Neural cell (in vitro differentiated cells): ENCODE measurements at regions not wholly inside any gene's neighbourhood (a gene's known extent, or its start where the extent isn't known, plus 50 kb on each side); places are given as distances from the start of the nearest gene placed in this dataset.

Experiments used
- H2AFZ ChIP-seq: fragments of 200-600, 300-800 bp; sonication (generic), shearing (Covaris generic); 2 replicates; pipeline ENCODE4 v1.6.0; 2014; ENCODE audit warnings: low read depth, mild to moderate bottlenecking, antibody characterized with exemption, low read length, moderate library complexity
- H3F3A ChIP-seq: fragments of 200-600 bp; shearing (Covaris generic); 2 replicates; pipeline ENCODE4 v1.6.1; 2016; ENCODE audit warnings: mild to moderate bottlenecking, moderate library complexity, mixed read lengths, antibody characterized with exemption, low read length; ENCODE audit not compliant: insufficient read depth, poor library complexity, severe bottlenecking
- H3K27ac ChIP-seq: fragments of 200-600, 300-800 bp; sonication (generic), shearing (Covaris generic); 2 replicates; pipeline ENCODE4 v1.5.1; 2014; ENCODE audit warnings: mild to moderate bottlenecking, low read length, moderate library complexity
- H3K27me3 ChIP-seq: fragments of 300-800, 200-600 bp; sonication (generic), shearing (Covaris generic); 2 replicates; pipeline ENCODE4 v1.6.0; 2014; ENCODE audit warnings: mild to moderate bottlenecking, low read depth, low read length, moderate library complexity; ENCODE audit not compliant: insufficient read depth
- H3K36me3 ChIP-seq: fragments of 300-800, 200-600 bp; sonication (generic), shearing (Covaris generic); 2 replicates; pipeline ENCODE4 v1.5.1; 2014; ENCODE audit warnings: mild to moderate bottlenecking, antibody characterized with exemption, low read length, moderate library complexity; ENCODE audit not compliant: insufficient read depth
- H3K4me2 ChIP-seq: fragments of 300-800, 200-600 bp; sonication (generic), shearing (Covaris generic); 2 replicates; pipeline ENCODE4 v1.6.0; 2014; ENCODE audit warnings: mild to moderate bottlenecking, low read length
- H3K4me3 ChIP-seq: fragments of 300-800, 200-600 bp; sonication (generic), shearing (Covaris generic); 2 replicates; pipeline ENCODE4 v1.5.1; 2014; ENCODE audit warnings: mild to moderate bottlenecking, low read length, moderate library complexity
- H3K79me2 ChIP-seq: fragments of 200-600 bp; shearing (Covaris generic); replicated peaks from 2 replicates; pipeline ENCODE4 v1.6.0; 2014; ENCODE audit warnings: mild to moderate bottlenecking, low read length, moderate library complexity; ENCODE audit not compliant: insufficient read depth
- H3K9ac ChIP-seq: fragments of 300-800, 200-600 bp; sonication (generic), shearing (Covaris generic); 2 replicates; pipeline ENCODE4 v1.6.1; 2016; ENCODE audit warnings: mild to moderate bottlenecking, low read length, mixed read lengths
- H3K9me2 ChIP-seq: fragments of 200-600 bp; shearing (Covaris generic); 2 replicates; pipeline ENCODE4 v1.6.1; 2016; ENCODE audit warnings: mild to moderate bottlenecking, low read length, mixed read lengths; ENCODE audit not compliant: insufficient read depth
- H3K9me3 ChIP-seq: fragments of 200-600, 300-800 bp; sonication (generic), shearing (Covaris generic); 2 replicates; pipeline ENCODE4 v1.6.1; 2016; ENCODE audit warnings: mild to moderate bottlenecking, mixed run types, low read length, moderate library complexity, mixed read lengths
- H4K20me1 ChIP-seq: fragments of 200-600 bp; shearing (Covaris generic); 2 replicates; pipeline ENCODE4 v1.6.1; 2016; ENCODE audit warnings: mild to moderate bottlenecking, mixed run types; ENCODE audit not compliant: insufficient read depth
- CTCF ChIP-seq: fragments of 450-650 bp; IDR thresholded peaks from 2 replicates; pipeline ENCODE4 v1.5.1; 2014; ENCODE audit warnings: antibody characterized with exemption, mild to moderate bottlenecking, moderate library complexity; ENCODE audit not compliant: poor library complexity, severe bottlenecking
- EP300 ChIP-seq: fragments of 450-650 bp; conservative IDR thresholded peaks from 2 replicates; pipeline ENCODE4 v1.6.1; 2014; ENCODE audit warnings: antibody characterized with exemption, mild to moderate bottlenecking, moderate library complexity; ENCODE audit not compliant: poor library complexity, severe bottlenecking
- EZH2 ChIP-seq: fragments of 200-600, 300-800 bp; shearing (Covaris generic), sonication (generic); IDR thresholded peaks from 2 replicates; pipeline ENCODE4 v1.6.1; 2014; ENCODE audit warnings: antibody characterized with exemption, low read length, borderline replicate concordance, mild to moderate bottlenecking; ENCODE audit not compliant: insufficient read depth, poor library complexity, severe bottlenecking
- MXI1 ChIP-seq: fragments of 450-650 bp; conservative IDR thresholded peaks from 2 replicates; pipeline ENCODE4 v1.6.1; 2014; ENCODE audit warnings: antibody characterized with exemption, mild to moderate bottlenecking; ENCODE audit not compliant: poor library complexity, severe bottlenecking
- POLR2AphosphoS5 ChIP-seq: IDR thresholded peaks from 2 replicates; pipeline ENCODE4 v1.6.1; 2012
- RAD21 ChIP-seq: fragments of 450-650 bp; conservative IDR thresholded peaks from 2 replicates; pipeline ENCODE4 v1.6.1; 2014; ENCODE audit warnings: antibody characterized with exemption, mild to moderate bottlenecking, moderate library complexity
- REST ChIP-seq: IDR thresholded peaks from 2 replicates; pipeline ENCODE4 v1.6.1; 2012; ENCODE audit warnings: borderline replicate concordance
- SMC3 ChIP-seq: fragments of 450-650 bp; conservative IDR thresholded peaks from 2 replicates; pipeline ENCODE4 v1.6.1; 2014; ENCODE audit warnings: antibody characterized with exemption, mild to moderate bottlenecking, moderate library complexity; ENCODE audit not compliant: poor library complexity
- TAF1 ChIP-seq: IDR thresholded peaks from 2 replicates; pipeline ENCODE4 v1.6.1; 2012; ENCODE audit warnings: low read depth

DNA sequence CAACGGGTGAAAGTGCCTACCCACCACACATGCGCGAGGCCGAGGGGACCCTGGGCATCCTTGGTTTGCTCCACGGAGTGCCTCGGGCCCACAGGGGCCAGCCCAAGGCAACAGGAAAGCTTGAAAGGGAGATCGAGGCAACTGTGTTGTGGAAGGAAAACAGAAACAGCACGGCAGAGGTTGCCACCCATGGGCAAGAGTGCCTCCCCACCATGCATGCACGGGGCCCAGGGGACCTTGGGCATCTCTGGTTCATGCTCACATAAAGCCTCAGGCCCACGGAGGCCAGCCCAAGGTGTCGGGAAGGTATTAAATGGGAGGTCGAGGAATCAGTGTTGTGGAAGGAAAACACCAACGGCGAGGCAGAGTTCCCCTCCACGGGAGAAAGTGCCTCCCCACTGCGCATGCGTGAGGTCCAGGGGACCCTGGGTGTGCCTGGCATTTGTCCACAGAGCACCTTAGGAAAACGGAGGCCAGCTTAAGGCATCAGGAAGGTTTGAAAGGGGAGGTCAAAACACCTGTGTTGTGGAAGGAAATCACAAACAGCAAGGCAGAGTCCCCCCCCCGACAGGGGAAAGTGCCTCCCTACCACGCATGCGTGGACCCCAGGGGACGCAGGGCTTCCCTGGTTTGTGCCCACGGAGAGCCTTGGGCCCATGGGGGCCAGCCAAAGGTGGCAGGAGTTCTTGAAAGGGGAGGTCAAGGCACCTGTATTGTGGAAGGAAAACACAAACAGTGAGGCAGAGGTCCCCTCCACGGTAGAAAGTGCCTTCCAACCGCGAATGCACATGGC is 367.3 kb downstream of the ALG10 start:
- TF ChIP-seq SMC3 (no peak), CTCF (no peak), EP300 (no peak), POLR2AphosphoS5 (no peak), TAF1 (no peak), REST (no peak), RAD21 (no peak), EZH2 (no peak)
- H3F3A ChIP-seq, result no peaks in the 10 kb centered on the region
- no peaks in the 10 kb centered on the region for H3K9me2 ChIP-seq
- no peaks in the 10 kb centered on the region for H4K20me1 ChIP-seq
- H2AFZ ChIP-seq, result no peak overlapping the region
- H3K9ac ChIP-seq, result no peak overlapping the region
- H3K27me3 ChIP-seq, result no peaks in the 10 kb centered on the region
- H3K27ac ChIP-seq, result no peak overlapping the region
- no peak overlapping the region for H3K4me2 ChIP-seq
- no peaks in the 10 kb centered on the region for H3K36me3 ChIP-seq
- H3K79me2 ChIP-seq, result no peaks in the 10 kb centered on the region
- no peak overlapping the region for H3K4me3 ChIP-seq
- H3K9me3 ChIP-seq, result peaks cover 4% of the 10 kb centered on the region

- Histone ChIP-seq H3K36me3 (no peaks in the 10 kb centered on the region), H3K9me3 (peaks cover 4% of the 10 kb centered on the region), H3K27ac (no peak overlapping the region), H3K9ac (no peak overlapping the region), H3K9me2 (no peaks in the 10 kb centered on the region), H3K79me2 (no peaks in the 10 kb centered on the region), H3K4me3 (no peak overlapping the region), H2AFZ (no peak overlapping the region), H3K4me2 (no peak overlapping the region), H3F3A (no peaks in the 10 kb centered on the region), H4K20me1 (no peaks in the 10 kb centered on the region), H3K27me3 (no peaks in the 10 kb centered on the region)
- TF ChIP-seq POLR2AphosphoS5 (no peak), EZH2 (no peak), CTCF (no peak), REST (no peak), MXI1 (no peak), TAF1 (no peak), EP300 (no peak), RAD21 (no peak), SMC3 (no peak)
Observed at GRCh38 chr12:34390171-34390841, 368.0 kb downstream of the ALG10 start.
